Upper lobe of right lung (tissue), 1 donor: ENCODE measurements at regions not wholly inside any gene's neighbourhood (a gene's known extent, or its start where the extent isn't known, plus 50 kb on each side); places are given as distances from the start of the nearest gene placed in this dataset.

Source experiments
- ATAC-seq: fragments of 200-7000 bp; cut with Tn5 transposase; one replicate; pipeline ENCODE4 v1.9.1; 2020; ENCODE audit warnings: mild to moderate bottlenecking, moderate library complexity
- DNase-seq: peaks from one replicate; pipeline ENCODE4 v3.0.0-alpha.2; 2020
- H3K27ac ChIP-seq: fragments of 200-600 bp; one replicate; pipeline ENCODE4 v1.8.0; 2022
- H3K27me3 ChIP-seq: fragments of 200-600 bp; one replicate; pipeline ENCODE4 v1.8.0; 2022; ENCODE audit warnings: mild to moderate bottlenecking
- H3K36me3 ChIP-seq: fragments of 200-600 bp; one replicate; pipeline ENCODE4 v1.8.0; 2022
- H3K4me1 ChIP-seq: fragments of 200-600 bp; one replicate; pipeline ENCODE4 v1.8.0; 2022
- H3K4me3 ChIP-seq: fragments of 200-600 bp; one replicate; pipeline ENCODE4 v1.8.0; 2022; ENCODE audit warnings: mild to moderate bottlenecking
- H3K9me3 ChIP-seq: fragments of 200-600 bp; one replicate; pipeline ENCODE4 v1.8.0; 2022
- intact Hi-C: fragments of 100-400 bp; cut with DNase I; formaldehyde crosslinking; loops from one replicate; pipeline ENCODE4 v1.11.0; 2022
- TF ChIP-seq, protein P1 (sequence below): fragments of 200-600 bp; IDR thresholded peaks from one replicate; pipeline ENCODE4 v1.8.0; 2022; ENCODE audit warnings: antibody characterized with exemption
- donor health status: DM: no; HTN: yes; CAD: no; lungs with severe emphysema.

- no peaks in the 10 kb centered on the region for H3K9me3 ChIP-seq
- H3K4me1 ChIP-seq = no peaks in the 10 kb centered on the region
- no peak for ATAC-seq
- no peak overlapping the region for H3K4me3 ChIP-seq
- H3K27ac ChIP-seq = no peak overlapping the region
- intact Hi-C loops = no loop called here
- TF ChIP-seq, protein P1, sequence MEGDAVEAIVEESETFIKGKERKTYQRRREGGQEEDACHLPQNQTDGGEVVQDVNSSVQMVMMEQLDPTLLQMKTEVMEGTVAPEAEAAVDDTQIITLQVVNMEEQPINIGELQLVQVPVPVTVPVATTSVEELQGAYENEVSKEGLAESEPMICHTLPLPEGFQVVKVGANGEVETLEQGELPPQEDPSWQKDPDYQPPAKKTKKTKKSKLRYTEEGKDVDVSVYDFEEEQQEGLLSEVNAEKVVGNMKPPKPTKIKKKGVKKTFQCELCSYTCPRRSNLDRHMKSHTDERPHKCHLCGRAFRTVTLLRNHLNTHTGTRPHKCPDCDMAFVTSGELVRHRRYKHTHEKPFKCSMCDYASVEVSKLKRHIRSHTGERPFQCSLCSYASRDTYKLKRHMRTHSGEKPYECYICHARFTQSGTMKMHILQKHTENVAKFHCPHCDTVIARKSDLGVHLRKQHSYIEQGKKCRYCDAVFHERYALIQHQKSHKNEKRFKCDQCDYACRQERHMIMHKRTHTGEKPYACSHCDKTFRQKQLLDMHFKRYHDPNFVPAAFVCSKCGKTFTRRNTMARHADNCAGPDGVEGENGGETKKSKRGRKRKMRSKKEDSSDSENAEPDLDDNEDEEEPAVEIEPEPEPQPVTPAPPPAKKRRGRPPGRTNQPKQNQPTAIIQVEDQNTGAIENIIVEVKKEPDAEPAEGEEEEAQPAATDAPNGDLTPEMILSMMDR = peak; percentile 25
- no peaks in the 10 kb centered on the region for H3K27me3 ChIP-seq
- DNase-seq = no peak
- H3K36me3 ChIP-seq = no peaks in the 10 kb centered on the region
These were observed 224.5 kb upstream of the TAPT1 start for GRCh38 chr4:16450724-16451123.

DNA sequence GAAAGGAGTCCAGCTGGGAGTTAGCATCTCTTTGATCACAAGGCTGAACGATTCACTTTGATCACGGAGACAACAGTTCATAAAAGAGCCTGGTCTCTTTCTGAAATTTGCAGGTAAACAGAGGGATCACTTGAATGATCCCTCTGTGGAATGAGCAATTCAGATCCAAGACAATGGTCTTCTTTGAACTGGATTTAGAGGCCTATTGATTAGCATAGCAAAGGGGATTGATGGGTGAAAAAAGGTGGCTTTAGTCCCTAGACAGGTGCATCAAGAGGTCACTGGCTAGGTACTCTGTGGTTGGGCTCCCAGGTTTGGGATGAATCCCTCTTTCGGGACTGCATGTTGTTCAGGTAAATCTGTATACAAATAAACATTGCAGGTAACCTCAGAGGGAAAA is 223.8 kb upstream of the TAPT1 start:
- TF ChIP-seq, protein P1 = no peak
- Histone ChIP-seq H3K27me3 (no peaks in the 10 kb centered on the region), H3K4me3 (no peak overlapping the region), H3K4me1 (no peaks in the 10 kb centered on the region), H3K36me3 (no peaks in the 10 kb centered on the region), H3K27ac (no peak overlapping the region), H3K9me3 (no peaks in the 10 kb centered on the region)
- intact Hi-C loops = no loop called here
- DNase-seq (no peak), ATAC-seq (no peak)

GRCh38 chr4:16449406-16449805 is 223.1 kb upstream of the TAPT1 start:
- H3K27ac ChIP-seq = no peak overlapping the region
- intact Hi-C loops = loop anchor here (10.0 kb wide), 1 partner anchor 165 kb away; no protein-coding TSS in a partner anchor
- DNase-seq (no peak), ATAC-seq (no peak)
- no peak overlapping the region for H3K4me3 ChIP-seq
- TF ChIP-seq, protein P1 = no peak
- no peaks in the 10 kb centered on the region for H3K4me1 ChIP-seq
- no peaks in the 10 kb centered on the region for H3K9me3 ChIP-seq
- H3K36me3 ChIP-seq = no peaks in the 10 kb centered on the region
- H3K27me3 ChIP-seq = no peaks in the 10 kb centered on the region

DNA sequence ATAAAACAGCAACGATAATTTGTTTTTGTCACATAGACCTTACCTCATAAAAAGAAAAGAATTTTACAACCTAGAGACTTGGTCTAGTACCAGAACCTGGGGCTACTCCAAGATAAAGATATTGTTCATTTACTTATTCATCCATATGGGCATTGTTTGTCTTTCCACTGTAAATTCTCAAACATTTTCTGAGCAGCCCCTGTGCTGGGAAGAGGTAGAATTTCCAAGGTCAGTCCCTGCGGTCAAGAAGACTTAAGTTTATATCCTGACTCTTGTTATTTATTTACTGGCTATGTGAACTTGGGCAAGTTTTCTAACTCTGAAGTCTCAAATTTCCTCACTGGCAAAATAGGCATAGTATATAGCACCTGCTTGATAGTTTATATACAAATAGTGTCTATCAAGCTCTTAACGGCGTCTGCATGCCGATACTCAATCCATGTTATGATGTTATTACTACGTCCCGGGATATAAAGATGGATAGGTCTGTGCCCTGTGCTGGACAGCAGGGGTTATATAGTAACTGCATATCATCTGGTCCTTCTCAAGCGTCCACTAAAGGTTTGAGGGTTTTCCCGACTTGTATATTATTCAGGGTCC is 222.1 kb upstream of the TAPT1 start:
- Histone ChIP-seq H3K4me3 (no peak overlapping the region), H3K36me3 (no peaks in the 10 kb centered on the region), H3K4me1 (no peaks in the 10 kb centered on the region), H3K27ac (no peak overlapping the region), H3K27me3 (no peaks in the 10 kb centered on the region), H3K9me3 (no peaks in the 10 kb centered on the region)
- intact Hi-C loops = loop anchor here (10.0 kb wide), 1 partner anchor 164 kb away; no protein-coding TSS in a partner anchor
- DNase-seq (no peak), ATAC-seq (no peak)
- TF ChIP-seq, protein P1 = no peak

DNA sequence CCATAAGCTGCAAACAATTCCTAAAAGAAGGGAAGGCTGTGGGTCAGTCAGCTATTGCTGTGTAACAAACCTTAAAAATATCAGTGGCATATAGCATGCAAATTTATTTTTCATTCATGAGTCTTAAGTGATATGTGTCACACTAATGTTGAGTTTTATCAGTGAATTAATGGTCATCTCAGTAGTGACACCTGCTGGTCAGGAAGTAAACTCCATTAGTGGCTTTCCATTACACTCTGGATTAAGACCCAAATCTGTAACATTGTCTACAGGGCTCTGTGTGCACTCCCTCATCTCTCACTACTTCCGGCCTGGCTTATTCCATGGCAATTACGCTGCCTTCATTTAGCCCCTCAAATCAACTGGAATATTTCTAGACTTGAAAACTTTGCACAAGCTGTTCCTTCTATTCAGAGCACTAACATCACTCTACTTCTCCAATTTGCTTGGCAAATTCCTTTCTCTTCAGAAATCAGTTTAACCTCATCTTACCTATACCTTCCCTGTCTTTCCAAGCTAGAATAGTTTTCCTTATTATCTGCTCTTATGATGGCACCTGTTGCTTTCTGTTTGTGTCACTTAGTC is 217.3 kb upstream of the TAPT1 start:
- TF ChIP-seq, protein P1 = peak; percentile 77
- H3K4me3 ChIP-seq = no peak overlapping the region
- peak; percentile 84 for ATAC-seq
- intact Hi-C loops = loop anchor here (10.0 kb wide), 1 partner anchor 159 kb away; no protein-coding TSS in a partner anchor
- no peaks in the 10 kb centered on the region for H3K27me3 ChIP-seq
- DNase-seq = no peak
- H3K9me3 ChIP-seq = no peaks in the 10 kb centered on the region
- H3K27ac ChIP-seq = no peak overlapping the region
- H3K36me3 ChIP-seq = no peaks in the 10 kb centered on the region
- no peaks in the 10 kb centered on the region for H3K4me1 ChIP-seq
